ENCODE measurements at regions not wholly inside any gene's neighbourhood (a gene's known extent, or its start where the extent isn't known, plus 50 kb on each side); places are given as distances from the start of the nearest gene placed in this dataset.

- DNase-seq (no peak), ATAC-seq (ENCODE audit: insufficient read depth, low FRiP score) (no peak)
- no peaks in the 10 kb centered on the region for H3K4me1 ChIP-seq (ENCODE audit: control insufficient read depth in 5 of 5, insufficient read depth in 5 of 5, low read length in 5 of 5)
- WGBS, 2 donors: 62 to 68% methylated on average over 5 of the region's 5 CpGs
- H3K9me3 ChIP-seq (ENCODE audit: control insufficient read depth in 4 of 4, insufficient read depth in 3 of 4, low read length in 3 of 4): no peaks in the 10 kb centered on the region
- no peaks in the 10 kb centered on the region for H3K36me3 ChIP-seq (ENCODE audit: control insufficient read depth in 4 of 4, insufficient read depth in 4 of 4, low read length in 4 of 4)
- no peak for TF ChIP-seq CTCF (IDR thresholded peaks at IDR 0.05; ENCODE audit: control extremely low read depth, extremely low read depth)
- H3K4me3 ChIP-seq: no peak overlapping the region
- H3K27me3 ChIP-seq (ENCODE audit: control insufficient read depth in 3 of 3, insufficient read depth in 3 of 3, low read length in 2 of 3): no peaks in the 10 kb centered on the region
- no peak overlapping the region for H3K27ac ChIP-seq (ENCODE audit: low read depth in 1 of 2, low read length in 1 of 2)
- no peak overlapping the region for H3K9ac ChIP-seq (ENCODE audit: insufficient read depth in 1 of 2, low read length in 2 of 2)
Observed at GRCh38 chr18:3367491-3368091, 82.4 kb upstream of the TGIF1 start.

- no peaks in the 10 kb centered on the region for H3K36me3 ChIP-seq (ENCODE audit: control insufficient read depth in 4 of 4, insufficient read depth in 4 of 4, low read length in 4 of 4)
- TF ChIP-seq CTCF (IDR thresholded peaks at IDR 0.05; ENCODE audit: control extremely low read depth, extremely low read depth): no peak
- H3K4me3 ChIP-seq: no peak overlapping the region
- no peak overlapping the region for H3K9ac ChIP-seq (ENCODE audit: insufficient read depth in 1 of 2, low read length in 2 of 2)
- no peak for DNase-seq
- no peak for ATAC-seq (ENCODE audit: insufficient read depth, low FRiP score)
- WGBS, 2 donors: 93 to 96% methylated on average over 1 of the region's 1 CpG
- no peak overlapping the region for H3K27ac ChIP-seq (ENCODE audit: low read depth in 1 of 2, low read length in 1 of 2)
- H3K27me3 ChIP-seq (ENCODE audit: control insufficient read depth in 3 of 3, insufficient read depth in 3 of 3, low read length in 2 of 3): no peaks in the 10 kb centered on the region
- H3K9me3 ChIP-seq (ENCODE audit: control insufficient read depth in 4 of 4, insufficient read depth in 3 of 4, low read length in 3 of 4): no peaks in the 10 kb centered on the region
- no peaks in the 10 kb centered on the region for H3K4me1 ChIP-seq (ENCODE audit: control insufficient read depth in 5 of 5, insufficient read depth in 5 of 5, low read length in 5 of 5)
Observed at GRCh38 chr18:3368193-3368592, 81.8 kb upstream of the TGIF1 start.

GRCh38 chr18:3379685-3380084 lies 70.3 kb upstream of the TGIF1 start:
- no peaks in the 10 kb centered on the region for H3K36me3 ChIP-seq (ENCODE audit: control insufficient read depth in 4 of 4, insufficient read depth in 4 of 4, low read length in 4 of 4)
- TF ChIP-seq CTCF (IDR thresholded peaks at IDR 0.05; ENCODE audit: control extremely low read depth, extremely low read depth): no peak
- no peak for ATAC-seq (ENCODE audit: insufficient read depth, low FRiP score)
- no peak overlapping the region for H3K27ac ChIP-seq (ENCODE audit: low read depth in 1 of 2, low read length in 1 of 2)
- H3K4me3 ChIP-seq: no peak overlapping the region
- no peaks in the 10 kb centered on the region for H3K9me3 ChIP-seq (ENCODE audit: control insufficient read depth in 4 of 4, insufficient read depth in 3 of 4, low read length in 3 of 4)
- no peaks in the 10 kb centered on the region for H3K4me1 ChIP-seq (ENCODE audit: control insufficient read depth in 5 of 5, insufficient read depth in 5 of 5, low read length in 5 of 5)
- H3K27me3 ChIP-seq (ENCODE audit: control insufficient read depth in 3 of 3, insufficient read depth in 3 of 3, low read length in 2 of 3): no peaks in the 10 kb centered on the region
- DNase-seq: no peak
- no peak overlapping the region for H3K9ac ChIP-seq (ENCODE audit: insufficient read depth in 1 of 2, low read length in 2 of 2)
- 95% methylated on average over 2 of the region's 2 CpGs for WGBS, 2 donors

DNA sequence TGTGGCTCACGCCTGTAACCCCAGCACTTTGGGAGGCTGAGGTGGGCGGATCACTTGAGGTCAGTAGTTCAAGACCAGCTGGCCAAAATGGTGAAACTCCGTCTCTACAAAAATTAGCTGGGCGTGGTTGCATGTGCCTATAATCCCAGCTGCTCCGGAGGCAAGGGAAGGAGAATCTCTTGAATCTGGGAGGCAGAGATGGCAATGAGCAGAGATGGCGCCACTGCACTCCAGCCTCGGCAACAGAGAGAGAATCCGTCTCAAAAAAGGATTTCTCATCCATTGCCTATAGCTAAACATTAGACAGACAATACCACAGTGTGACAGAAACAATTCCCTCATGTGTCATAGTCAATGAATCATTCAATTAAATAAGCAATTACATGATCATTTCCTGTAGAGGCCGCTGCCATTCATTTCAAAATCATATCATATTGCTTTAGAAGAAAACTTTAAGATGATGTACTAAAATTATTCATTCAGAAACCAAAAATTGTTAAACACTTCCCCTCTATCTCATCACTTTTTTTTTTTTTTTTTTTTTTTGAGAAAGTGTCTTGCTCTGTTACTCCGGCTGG lies 69.5 kb upstream of the TGIF1 start:
- ATAC-seq (ENCODE audit: insufficient read depth, low FRiP score) (no peak), DNase-seq (no peak)
- Histone ChIP-seq H3K9me3 (ENCODE audit: control insufficient read depth in 4 of 4, insufficient read depth in 3 of 4, low read length in 3 of 4) (no peaks in the 10 kb centered on the region), H3K4me1 (ENCODE audit: control insufficient read depth in 5 of 5, insufficient read depth in 5 of 5, low read length in 5 of 5) (no peaks in the 10 kb centered on the region), H3K27me3 (ENCODE audit: control insufficient read depth in 3 of 3, insufficient read depth in 3 of 3, low read length in 2 of 3) (no peaks in the 10 kb centered on the region), H3K9ac (ENCODE audit: insufficient read depth in 1 of 2, low read length in 2 of 2) (no peak overlapping the region), H3K36me3 (ENCODE audit: control insufficient read depth in 4 of 4, insufficient read depth in 4 of 4, low read length in 4 of 4) (no peaks in the 10 kb centered on the region), H3K27ac (ENCODE audit: low read depth in 1 of 2, low read length in 1 of 2) (no peak overlapping the region), H3K4me3 (no peak overlapping the region)
- WGBS, 2 donors: 68 to 72% methylated on average over 10 of the region's 10 CpGs
- no peak for TF ChIP-seq CTCF (IDR thresholded peaks at IDR 0.05; ENCODE audit: control extremely low read depth, extremely low read depth)

Measured in lung (tissue), 11 donors.